HEK293 (cell line): ENCODE measurements at regions not wholly inside any gene's neighbourhood (a gene's known extent, or its start where the extent isn't known, plus 50 kb on each side); places are given as distances from the start of the nearest gene placed in this dataset.
A peak's percentile ranks its signal among the peaks of the same experiment; 100 is the strongest.

Experiments
- CTCF ChIA-PET: fragments of 350-600 bp; formaldehyde crosslinking; extraction: SDS; loops from one replicate; lab custom pipeline; 2021; ENCODE audit warnings: antibody characterized with exemption; lab: Yijun Ruan, JAX
- POLR2A ChIA-PET: fragments of 300-600 bp; formaldehyde crosslinking; extraction: SDS; loops from one replicate; lab custom pipeline; 2020; ENCODE audit warnings: antibody characterized with exemption, inconsistent platforms; lab: Yijun Ruan, JAX
- H3K27ac ChIP-seq: fragments of 200-500 bp; sonication (Bioruptor generic); 2 replicates; pipeline ENCODE4 v1.5.1; 2014; ENCODE audit warnings: low read depth, low read length, control low read depth, inconsistent platforms; ENCODE audit errors: extremely low read depth
- H3K36me3 ChIP-seq, 2 experiments: fragments of 200-500 bp in 1 of 2; sonication (Bioruptor generic) in 1 of 2; 1 replicate in 1 of 2; 2 replicates in 1 of 2; pipeline ENCODE4 v1.5.1; 2014 to 2017; ENCODE audit warnings: inconsistent platforms in 2 of 2, low read length in 2 of 2; ENCODE audit not compliant: control insufficient read depth in 2 of 2, insufficient read depth in 1 of 2
- H3K4me1 ChIP-seq: fragments of 200-500 bp; sonication (Bioruptor generic); 2 replicates; pipeline ENCODE4 v1.5.1; 2014; ENCODE audit warnings: mild to moderate bottlenecking, low read length, inconsistent platforms; ENCODE audit not compliant: control insufficient read depth, insufficient read depth
- H3K4me3 ChIP-seq: 2 replicates; pipeline ENCODE4 v1.5.1; 2011; ENCODE audit warnings: low read depth, mild to moderate bottlenecking, control low read depth, low read length, moderate library complexity
- H3K9me3 ChIP-seq: fragments of 200-500 bp; sonication (Bioruptor generic); 2 replicates; pipeline ENCODE4 v1.5.1; 2014; ENCODE audit warnings: low read depth, low read length, inconsistent platforms; ENCODE audit not compliant: control insufficient read depth, insufficient read depth
- FEZF1 ChIP-seq: fragments of 450-650 bp; formaldehyde crosslinking; IDR thresholded peaks from 2 replicates; pipeline ENCODE4 v1.5.1; 2016; ENCODE audit warnings: missing biosample characterization, missing genetic modification characterization
- KLF1 ChIP-seq: fragments of 450-650 bp; formaldehyde crosslinking; IDR thresholded peaks from 2 replicates; pipeline ENCODE4 v1.5.1; 2016; ENCODE audit warnings: missing biosample characterization, missing genetic modification characterization
- SALL2 ChIP-seq: fragments of 450-650 bp; formaldehyde crosslinking; IDR thresholded peaks from 2 replicates; pipeline ENCODE4 v1.5.0; 2017; ENCODE audit warnings: missing biosample characterization, mild to moderate bottlenecking, missing genetic modification characterization, borderline replicate concordance
- SP7 ChIP-seq: fragments of 450-650 bp; formaldehyde crosslinking; IDR thresholded peaks from 2 replicates; pipeline ENCODE4 v1.5.1; 2016; ENCODE audit warnings: missing biosample characterization, missing genetic modification characterization
- ZBTB1 ChIP-seq: fragments of 450-650 bp; formaldehyde crosslinking; IDR thresholded peaks from 2 replicates; pipeline ENCODE4 v1.5.1; 2016; ENCODE audit warnings: missing biosample characterization, missing genetic modification characterization
- ZBTB21 ChIP-seq: fragments of 450-650 bp; formaldehyde crosslinking; IDR thresholded peaks from 2 replicates; pipeline ENCODE4 v1.5.1; 2017; ENCODE audit warnings: missing biosample characterization, missing genetic modification characterization
- ZBTB8A ChIP-seq: fragments of 450-650 bp; formaldehyde crosslinking; IDR thresholded peaks from 2 replicates; pipeline ENCODE4 v1.5.1; 2016; ENCODE audit warnings: missing biosample characterization, missing genetic modification characterization
- ZNF114 ChIP-seq: fragments of 450-650 bp; formaldehyde crosslinking; IDR thresholded peaks from 2 replicates; pipeline ENCODE4 v1.5.0; 2017; ENCODE audit warnings: missing biosample characterization, missing genetic modification characterization
- ZNF157 ChIP-seq: fragments of 450-650 bp; formaldehyde crosslinking; IDR thresholded peaks from 2 replicates; pipeline ENCODE4 v1.5.1; 2016; ENCODE audit warnings: missing biosample characterization, missing genetic modification characterization
- ZNF221 ChIP-seq: fragments of 450-650 bp; formaldehyde crosslinking; IDR thresholded peaks from 2 replicates; pipeline ENCODE4 v1.5.1; 2017; ENCODE audit warnings: missing biosample characterization, missing genetic modification characterization, borderline replicate concordance
- ZNF24 ChIP-seq: fragments of 450-650 bp; formaldehyde crosslinking; IDR thresholded peaks from 2 replicates; pipeline ENCODE4 v1.5.1; 2016; ENCODE audit warnings: missing biosample characterization, missing genetic modification characterization
- ZNF311 ChIP-seq: fragments of 450-650 bp; formaldehyde crosslinking; IDR thresholded peaks from 2 replicates; pipeline ENCODE4 v1.5.1; 2017; ENCODE audit warnings: missing biosample characterization, missing genetic modification characterization, borderline replicate concordance
- ZNF366 ChIP-seq: fragments of 450-650 bp; formaldehyde crosslinking; conservative IDR thresholded peaks from 2 replicates; pipeline ENCODE4 v1.5.1; 2016; ENCODE audit warnings: missing biosample characterization, missing genetic modification characterization
- ZNF423 ChIP-seq: fragments of 450-650 bp; formaldehyde crosslinking; IDR thresholded peaks from 2 replicates; pipeline ENCODE4 v1.5.1; 2016; ENCODE audit warnings: missing biosample characterization, missing genetic modification characterization
- ZNF473 ChIP-seq: fragments of 450-650 bp; formaldehyde crosslinking; IDR thresholded peaks from 2 replicates; pipeline ENCODE4 v1.5.1; 2017; ENCODE audit warnings: missing biosample characterization, missing genetic modification characterization
- ZNF521 ChIP-seq: fragments of 450-650 bp; formaldehyde crosslinking; IDR thresholded peaks from 2 replicates; pipeline ENCODE4 v1.5.1; 2017; ENCODE audit warnings: missing biosample characterization, mild to moderate bottlenecking, missing genetic modification characterization
- ZNF596 ChIP-seq: fragments of 450-650 bp; IDR thresholded peaks from 2 replicates; pipeline ENCODE4 v1.5.0; 2018; ENCODE audit warnings: missing biosample characterization, mild to moderate bottlenecking, missing genetic modification characterization, moderate library complexity
- ZNF624 ChIP-seq: fragments of 450-650 bp; formaldehyde crosslinking; IDR thresholded peaks from 2 replicates; pipeline ENCODE4 v1.5.1; 2017; ENCODE audit warnings: missing biosample characterization, missing genetic modification characterization
- ZNF629 ChIP-seq: fragments of 450-650 bp; formaldehyde crosslinking; IDR thresholded peaks from 2 replicates; pipeline ENCODE4 v1.5.1; 2017; ENCODE audit warnings: missing biosample characterization, missing genetic modification characterization
- ZNF747 ChIP-seq: fragments of 450-650 bp; formaldehyde crosslinking; IDR thresholded peaks from 2 replicates; pipeline ENCODE4 v1.5.1; 2016; ENCODE audit warnings: missing biosample characterization, missing genetic modification characterization
- ZNF776 ChIP-seq: fragments of 450-650 bp; formaldehyde crosslinking; IDR thresholded peaks from 2 replicates; pipeline ENCODE4 v1.5.0; 2017; ENCODE audit warnings: missing biosample characterization, missing genetic modification characterization, borderline replicate concordance
- ZNF830 ChIP-seq: fragments of 450-650 bp; IDR thresholded peaks from 2 replicates; pipeline ENCODE4 v1.5.0; 2018; ENCODE audit warnings: missing biosample characterization, missing genetic modification characterization, low read depth, mild to moderate bottlenecking, moderate library complexity
- TF ChIP-seq, protein P1 (sequence below): fragments of 450-650 bp; formaldehyde crosslinking; IDR thresholded peaks from 2 replicates; pipeline ENCODE4 v1.5.1; 2016; ENCODE audit warnings: missing biosample characterization, missing genetic modification characterization
- TF ChIP-seq, protein P2 (sequence below): fragments of 450-650 bp; IDR thresholded peaks from 2 replicates; pipeline ENCODE4 v1.5.1; 2018; ENCODE audit warnings: missing biosample characterization, missing genetic modification characterization
- TF ChIP-seq, protein P3 (sequence below): fragments of 450-650 bp; formaldehyde crosslinking; IDR thresholded peaks from 2 replicates; pipeline ENCODE4 v1.5.0; 2017; ENCODE audit warnings: missing biosample characterization, missing genetic modification characterization, borderline replicate concordance
- TF ChIP-seq, protein P4 (sequence below): fragments of 450-650 bp; formaldehyde crosslinking; IDR thresholded peaks from 2 replicates; pipeline ENCODE4 v1.5.1; 2016; ENCODE audit warnings: missing biosample characterization, missing genetic modification characterization
- TF ChIP-seq, protein P5 (sequence below): fragments of 450-650 bp; formaldehyde crosslinking; IDR thresholded peaks from 2 replicates; pipeline ENCODE4; 2016; ENCODE audit warnings: missing biosample characterization, missing genetic modification characterization

DNA sequence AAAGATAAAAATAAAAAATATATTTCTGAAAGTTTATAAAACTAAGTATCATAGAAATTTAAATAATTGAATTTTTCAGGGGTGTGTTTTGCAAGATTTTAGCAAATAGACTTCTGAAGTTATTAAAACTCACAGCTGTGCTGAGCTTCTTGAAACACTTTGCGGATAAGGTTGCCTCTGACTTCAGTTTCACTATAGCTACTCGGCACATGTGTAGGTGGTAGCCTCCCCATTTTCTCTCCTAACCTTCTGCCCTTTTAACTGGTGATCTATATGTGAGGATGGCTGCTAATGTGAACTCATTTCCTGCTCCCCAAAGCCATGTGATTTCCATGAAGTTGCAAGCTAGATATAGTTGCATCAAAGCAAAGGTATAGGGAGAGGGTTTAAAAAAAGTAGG lies 129.3 kb upstream of the STMND1 start:
- no peak for TF ChIP-seq ZNF473
- TF ChIP-seq ZBTB8A (tag by site-specific recombination) = no peak
- TF ChIP-seq, protein P1, sequence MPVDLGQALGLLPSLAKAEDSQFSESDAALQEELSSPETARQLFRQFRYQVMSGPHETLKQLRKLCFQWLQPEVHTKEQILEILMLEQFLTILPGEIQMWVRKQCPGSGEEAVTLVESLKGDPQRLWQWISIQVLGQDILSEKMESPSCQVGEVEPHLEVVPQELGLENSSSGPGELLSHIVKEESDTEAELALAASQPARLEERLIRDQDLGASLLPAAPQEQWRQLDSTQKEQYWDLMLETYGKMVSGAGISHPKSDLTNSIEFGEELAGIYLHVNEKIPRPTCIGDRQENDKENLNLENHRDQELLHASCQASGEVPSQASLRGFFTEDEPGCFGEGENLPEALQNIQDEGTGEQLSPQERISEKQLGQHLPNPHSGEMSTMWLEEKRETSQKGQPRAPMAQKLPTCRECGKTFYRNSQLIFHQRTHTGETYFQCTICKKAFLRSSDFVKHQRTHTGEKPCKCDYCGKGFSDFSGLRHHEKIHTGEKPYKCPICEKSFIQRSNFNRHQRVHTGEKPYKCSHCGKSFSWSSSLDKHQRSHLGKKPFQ (tag by site-specific recombination) = no peak
- TF ChIP-seq ZNF629 (tag by site-specific recombination) = no peak
- no peak for TF ChIP-seq ZBTB21 (tag by site-specific recombination)
- TF ChIP-seq ZBTB1 (tag by site-specific recombination) = no peak
- TF ChIP-seq KLF1 (tag by site-specific recombination) = no peak
- no peak for TF ChIP-seq ZNF221 (tag by site-specific recombination)
- no peaks in the 10 kb centered on the region for H3K36me3 ChIP-seq
- ChIA-PET CTCF (interaction anchor here (0.6 to 1.2 kb wide), 5 partner anchors 7 to 687 kb away, joined by 3 to 5 read pairs (median 3); no protein-coding TSS in a partner anchor), POLR2A (no interaction called here)
- H3K4me3 ChIP-seq = no peak overlapping the region
- peaks cover 3% of the 10 kb centered on the region; the same call in 1 of the 2 replicates for H3K4me1 ChIP-seq
- H3K9me3 ChIP-seq = no peaks in the 10 kb centered on the region
- no peak overlapping the region for H3K27ac ChIP-seq

DNA sequence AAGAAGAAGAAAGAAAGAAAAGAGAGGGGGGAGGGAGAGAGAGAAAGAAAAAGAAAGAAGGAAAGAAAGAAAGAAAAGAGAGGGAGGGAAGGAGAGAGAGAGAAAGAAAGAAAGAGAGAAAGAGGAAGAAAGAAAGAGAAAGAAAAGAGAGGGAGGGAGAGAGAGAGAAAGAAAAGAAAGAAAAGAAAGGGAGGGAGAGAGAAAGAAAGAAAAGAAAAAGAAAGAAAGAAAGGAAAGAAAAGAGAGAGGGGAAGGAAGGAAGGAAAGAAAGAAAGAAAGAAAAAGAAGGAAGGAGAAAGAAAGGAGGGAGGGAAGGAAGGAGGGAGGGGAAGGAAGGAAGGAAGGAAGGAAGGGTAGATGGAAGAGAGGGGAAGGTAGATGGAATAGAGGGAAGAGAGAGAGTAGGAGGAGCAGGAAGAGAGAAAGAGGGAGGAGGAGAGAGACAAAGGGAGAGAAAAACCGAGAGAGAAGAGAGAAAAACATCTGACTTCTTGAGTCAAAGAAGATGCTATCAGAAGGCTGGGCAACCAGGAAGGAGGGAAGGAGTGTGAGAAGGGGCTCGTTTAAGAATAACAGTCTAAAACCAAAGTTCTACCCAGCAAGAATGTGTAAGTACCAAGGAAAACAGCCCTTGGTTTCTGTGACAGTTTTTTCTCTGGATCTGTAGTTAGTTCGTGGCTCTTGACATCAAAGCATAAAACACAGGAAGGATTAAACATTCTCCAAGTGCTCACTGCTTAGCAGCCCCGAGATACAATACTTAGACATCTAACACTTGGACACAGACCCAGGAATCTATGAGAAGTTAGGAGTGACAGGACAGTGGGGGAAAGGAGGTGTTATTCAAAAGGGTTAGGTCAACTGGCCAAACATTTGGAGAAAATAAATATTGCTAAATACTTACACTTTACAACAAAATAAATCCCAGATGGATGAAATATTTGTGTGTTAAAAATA lies 131.9 kb upstream of the STMND1 start:
- no peak overlapping the region for H3K4me3 ChIP-seq
- H3K36me3 ChIP-seq = no peaks in the 10 kb centered on the region
- CTCF ChIA-PET = no interaction called here
- H3K9me3 ChIP-seq = no peaks in the 10 kb centered on the region
- H3K4me1 ChIP-seq = peaks cover 3% of the 10 kb centered on the region; the same call in 1 of the 2 replicates
- H3K27ac ChIP-seq = no peak overlapping the region
- POLR2A ChIA-PET = no interaction called here
- TF ChIP-seq ZNF366 (tag by site-specific recombination) = peak; percentile 98
- TF ChIP-seq, protein P2, sequence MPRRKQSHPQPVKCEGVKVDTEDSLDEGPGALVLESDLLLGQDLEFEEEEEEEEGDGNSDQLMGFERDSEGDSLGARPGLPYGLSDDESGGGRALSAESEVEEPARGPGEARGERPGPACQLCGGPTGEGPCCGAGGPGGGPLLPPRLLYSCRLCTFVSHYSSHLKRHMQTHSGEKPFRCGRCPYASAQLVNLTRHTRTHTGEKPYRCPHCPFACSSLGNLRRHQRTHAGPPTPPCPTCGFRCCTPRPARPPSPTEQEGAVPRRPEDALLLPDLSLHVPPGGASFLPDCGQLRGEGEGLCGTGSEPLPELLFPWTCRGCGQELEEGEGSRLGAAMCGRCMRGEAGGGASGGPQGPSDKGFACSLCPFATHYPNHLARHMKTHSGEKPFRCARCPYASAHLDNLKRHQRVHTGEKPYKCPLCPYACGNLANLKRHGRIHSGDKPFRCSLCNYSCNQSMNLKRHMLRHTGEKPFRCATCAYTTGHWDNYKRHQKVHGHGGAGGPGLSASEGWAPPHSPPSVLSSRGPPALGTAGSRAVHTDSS = no peak
- no peak for TF ChIP-seq ZNF624 (tag by site-specific recombination)
- TF ChIP-seq, protein P3, sequence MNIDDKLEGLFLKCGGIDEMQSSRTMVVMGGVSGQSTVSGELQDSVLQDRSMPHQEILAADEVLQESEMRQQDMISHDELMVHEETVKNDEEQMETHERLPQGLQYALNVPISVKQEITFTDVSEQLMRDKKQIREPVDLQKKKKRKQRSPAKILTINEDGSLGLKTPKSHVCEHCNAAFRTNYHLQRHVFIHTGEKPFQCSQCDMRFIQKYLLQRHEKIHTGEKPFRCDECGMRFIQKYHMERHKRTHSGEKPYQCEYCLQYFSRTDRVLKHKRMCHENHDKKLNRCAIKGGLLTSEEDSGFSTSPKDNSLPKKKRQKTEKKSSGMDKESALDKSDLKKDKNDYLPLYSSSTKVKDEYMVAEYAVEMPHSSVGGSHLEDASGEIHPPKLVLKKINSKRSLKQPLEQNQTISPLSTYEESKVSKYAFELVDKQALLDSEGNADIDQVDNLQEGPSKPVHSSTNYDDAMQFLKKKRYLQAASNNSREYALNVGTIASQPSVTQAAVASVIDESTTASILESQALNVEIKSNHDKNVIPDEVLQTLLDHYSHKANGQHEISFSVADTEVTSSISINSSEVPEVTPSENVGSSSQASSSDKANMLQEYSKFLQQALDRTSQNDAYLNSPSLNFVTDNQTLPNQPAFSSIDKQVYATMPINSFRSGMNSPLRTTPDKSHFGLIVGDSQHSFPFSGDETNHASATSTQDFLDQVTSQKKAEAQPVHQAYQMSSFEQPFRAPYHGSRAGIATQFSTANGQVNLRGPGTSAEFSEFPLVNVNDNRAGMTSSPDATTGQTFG = peak; percentile 57; the same call in 1 of the 2 replicates
- TF ChIP-seq, protein P4, sequence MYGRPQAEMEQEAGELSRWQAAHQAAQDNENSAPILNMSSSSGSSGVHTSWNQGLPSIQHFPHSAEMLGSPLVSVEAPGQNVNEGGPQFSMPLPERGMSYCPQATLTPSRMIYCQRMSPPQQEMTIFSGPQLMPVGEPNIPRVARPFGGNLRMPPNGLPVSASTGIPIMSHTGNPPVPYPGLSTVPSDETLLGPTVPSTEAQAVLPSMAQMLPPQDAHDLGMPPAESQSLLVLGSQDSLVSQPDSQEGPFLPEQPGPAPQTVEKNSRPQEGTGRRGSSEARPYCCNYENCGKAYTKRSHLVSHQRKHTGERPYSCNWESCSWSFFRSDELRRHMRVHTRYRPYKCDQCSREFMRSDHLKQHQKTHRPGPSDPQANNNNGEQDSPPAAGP (tag by site-specific recombination) = no peak
- no peak for TF ChIP-seq ZNF157 (tag by site-specific recombination)
- TF ChIP-seq ZNF24 (tag by site-specific recombination) = no peak
- TF ChIP-seq SP7 (tag by site-specific recombination) = no peak
- TF ChIP-seq ZNF747 (tag by site-specific recombination) = no peak
- TF ChIP-seq ZNF596 (tag by site-specific recombination) = peak; percentile 24; the same call in 1 of the 2 replicates
- TF ChIP-seq ZNF114 (tag by site-specific recombination) = peak; percentile 83; the same call in 1 of the 2 replicates
- no peak for TF ChIP-seq ZNF423 (tag by site-specific recombination)
- peak; percentile 37; the same call in 1 of the 2 replicates for TF ChIP-seq ZNF776 (tag by site-specific recombination)
- TF ChIP-seq, protein P5, sequence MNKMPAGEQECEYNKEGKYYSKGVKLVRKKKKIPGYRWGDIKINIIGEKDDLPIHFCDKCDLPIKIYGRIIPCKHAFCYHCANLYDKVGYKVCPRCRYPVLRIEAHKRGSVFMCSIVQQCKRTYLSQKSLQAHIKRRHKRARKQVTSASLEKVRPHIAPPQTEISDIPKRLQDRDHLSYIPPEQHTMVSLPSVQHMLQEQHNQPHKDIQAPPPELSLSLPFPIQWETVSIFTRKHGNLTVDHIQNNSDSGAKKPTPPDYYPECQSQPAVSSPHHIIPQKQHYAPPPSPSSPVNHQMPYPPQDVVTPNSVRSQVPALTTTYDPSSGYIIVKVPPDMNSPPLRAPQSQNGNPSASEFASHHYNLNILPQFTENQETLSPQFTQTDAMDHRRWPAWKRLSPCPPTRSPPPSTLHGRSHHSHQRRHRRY (tag by site-specific recombination) = no peak
- TF ChIP-seq ZNF311 (tag by site-specific recombination) = 0 out of 2 replicates have a peak, but pooled peaks have one; percentile 44
- TF ChIP-seq ZNF830 (tag by site-specific recombination) = no peak
- TF ChIP-seq SALL2 = 0 out of 2 replicates have a peak, but pooled peaks have one; percentile 71
- TF ChIP-seq ZNF521 = peak; percentile 92; the same call in 1 of the 2 replicates
- TF ChIP-seq FEZF1 (tag by site-specific recombination) = no peak
